RCC 7860 (cell line): ENCODE measurements at regions not wholly inside any gene's neighbourhood (a gene's known extent, or its start where the extent isn't known, plus 50 kb on each side); places are given as distances from the start of the nearest gene placed in this dataset.
A peak's percentile ranks its signal among the peaks of the same experiment; 100 is the strongest.

Source experiments
- DNase-seq: peaks from one replicate; pipeline ENCODE4 v3.0.0-alpha.2; 2015; ENCODE audit warnings: low spot score
- FAIRE-seq: peaks from 2 replicates; lab custom pipeline; 2012; peaks lifted over from hg19 to GRCh38; lab: Jason Lieb, UNC

DNA sequence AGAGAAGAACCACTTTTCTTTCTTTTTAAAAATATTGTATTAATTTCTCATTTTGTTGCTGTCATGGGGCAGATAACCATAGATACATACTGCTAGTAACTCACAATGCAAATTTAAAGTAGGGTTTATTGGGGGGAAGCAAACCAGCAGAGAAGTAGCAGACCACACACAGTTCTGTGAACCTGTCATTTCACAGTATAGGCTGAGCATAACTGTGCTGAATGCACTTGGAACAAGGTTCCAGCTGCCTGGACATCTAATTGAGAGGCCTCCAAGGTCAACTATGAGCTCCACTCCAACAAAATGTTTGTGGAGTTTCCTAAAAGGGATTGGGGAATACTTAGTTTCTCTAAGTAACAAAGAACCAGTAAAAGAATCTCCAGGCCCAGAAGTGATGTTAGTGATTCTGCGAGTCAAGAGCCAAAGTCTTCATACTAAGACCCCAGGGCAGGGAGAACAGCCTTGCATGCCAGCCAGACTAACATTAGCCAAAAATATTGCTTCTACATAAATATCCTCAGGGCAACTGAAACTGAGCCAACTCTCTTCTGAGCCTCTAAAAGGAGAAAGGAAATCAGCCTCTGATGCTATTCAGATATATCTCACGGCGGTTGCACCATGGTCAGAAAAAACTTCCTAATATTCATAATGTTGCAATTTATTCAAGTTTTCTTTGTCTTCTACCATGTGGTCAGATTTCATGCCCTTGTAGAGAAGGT, 856.4 kb upstream of the ALCAM start:
- no peak for FAIRE-seq
- DNase-seq: no peak

DNA sequence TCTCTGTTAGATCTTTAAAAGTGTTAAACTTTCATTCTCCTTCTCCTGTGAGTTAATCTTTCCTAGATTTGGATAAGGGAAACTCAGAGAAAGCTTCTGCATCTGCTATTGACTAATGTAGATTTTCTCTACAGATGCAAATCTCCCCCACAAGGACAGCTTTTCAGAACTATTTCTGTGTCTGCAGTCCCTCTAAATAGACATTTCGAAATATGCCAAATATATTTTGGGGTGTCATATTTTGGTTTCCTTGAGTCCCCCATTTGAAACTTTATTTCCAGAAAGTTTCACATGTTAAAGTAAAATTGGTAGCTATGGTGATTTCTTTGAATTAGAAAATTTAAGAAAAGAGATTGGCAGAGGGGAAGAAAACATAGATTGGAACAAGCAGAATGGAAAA, 852.3 kb upstream of the ALCAM start:
- no peak for FAIRE-seq

GRCh38 chr3:104514776-104515175, 851.9 kb upstream of the ALCAM start:
- FAIRE-seq: no peak
- no peak for DNase-seq

More for the DNA sequence above, 852.3 kb upstream of the ALCAM start:
- DNase-seq: no peak

DNA sequence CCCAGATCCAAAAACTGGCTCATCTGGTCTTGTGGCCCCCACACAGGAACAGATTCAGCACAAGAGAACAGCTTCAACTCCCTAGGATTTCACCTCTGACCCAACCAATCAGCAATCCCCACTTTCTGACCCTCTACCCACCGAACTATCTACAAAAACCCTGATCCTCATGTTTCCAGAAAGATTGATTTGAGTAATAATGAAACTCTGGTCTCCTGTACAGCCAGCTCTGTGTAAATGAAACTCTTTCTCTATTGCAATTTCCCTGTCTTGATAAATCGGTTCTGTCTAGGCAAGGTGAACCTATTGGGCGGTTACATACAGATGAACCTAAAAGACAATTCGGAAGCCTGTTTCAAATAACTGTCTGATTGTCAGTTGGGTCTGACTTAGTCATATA, 847.6 kb upstream of the ALCAM start:
- FAIRE-seq (no peak), DNase-seq (no peak)

GRCh38 chr3:104519468-104520227, 847.1 kb upstream of the ALCAM start:
- no peak for DNase-seq
- FAIRE-seq: no peak

DNA sequence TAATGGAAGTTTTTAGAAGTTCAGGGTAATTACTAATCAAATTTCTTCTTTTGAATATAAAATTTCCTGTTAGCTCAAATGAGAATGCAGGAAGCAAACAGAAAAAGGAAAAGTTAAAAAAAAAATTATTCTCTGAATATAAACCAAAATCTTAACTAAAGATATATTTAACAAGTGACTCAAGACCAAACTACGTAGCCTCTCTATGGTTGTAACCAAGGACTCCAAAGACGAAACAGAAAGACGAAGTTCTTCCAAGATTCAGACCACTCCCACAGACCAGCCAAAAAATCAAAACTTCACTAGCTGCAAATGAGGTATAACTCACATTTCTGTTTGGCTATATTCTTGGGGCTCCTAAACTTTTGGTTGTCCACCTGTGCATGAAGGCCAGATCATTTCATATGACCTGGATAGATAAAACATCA, 846.5 kb upstream of the ALCAM start:
- FAIRE-seq: no peak
- DNase-seq: no peak

- FAIRE-seq (no peak), DNase-seq (no peak)
Measured at GRCh38 chr3:104521606-104522336, 844.9 kb upstream of the ALCAM start.

- no peak for DNase-seq
- FAIRE-seq: no peak
Measured at GRCh38 chr3:104523136-104523535, 843.6 kb upstream of the ALCAM start.

GRCh38 chr3:104526901-104527401, 839.8 kb upstream of the ALCAM start:
- DNase-seq: peak; percentile 16
- peak; percentile 84 for FAIRE-seq

GRCh38 chr3:104530934-104531333, 835.8 kb upstream of the ALCAM start:
- FAIRE-seq (no peak), DNase-seq (no peak)

DNA sequence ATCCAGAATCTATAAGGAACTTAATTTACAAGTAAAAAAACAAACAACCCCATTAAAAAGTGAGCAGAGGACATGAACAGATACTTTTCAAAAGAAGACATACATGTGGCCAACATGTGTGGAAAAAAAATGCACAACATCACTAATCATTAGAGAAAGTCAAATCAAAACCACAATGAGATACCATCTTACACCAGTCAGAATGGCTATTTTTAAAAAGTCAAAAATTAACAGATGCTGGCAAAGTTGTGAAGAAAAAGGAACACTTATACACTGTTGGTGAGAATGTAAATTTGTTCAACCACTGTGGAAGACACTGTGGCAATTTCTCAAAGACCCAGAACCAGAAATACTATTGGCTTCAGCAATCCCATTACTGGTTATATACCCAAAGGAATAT, 830.0 kb upstream of the ALCAM start:
- DNase-seq (no peak), FAIRE-seq (peak; percentile 72)

GRCh38 chr3:104537323-104537722, 829.4 kb upstream of the ALCAM start:
- no peak for DNase-seq
- no peak for FAIRE-seq

GRCh38 chr3:104546301-104546700, 820.4 kb upstream of the ALCAM start:
- FAIRE-seq (no peak), DNase-seq (no peak)

- no peak for DNase-seq
- no peak for FAIRE-seq
Measured at GRCh38 chr3:104547031-104547430, 819.7 kb upstream of the ALCAM start.

DNA sequence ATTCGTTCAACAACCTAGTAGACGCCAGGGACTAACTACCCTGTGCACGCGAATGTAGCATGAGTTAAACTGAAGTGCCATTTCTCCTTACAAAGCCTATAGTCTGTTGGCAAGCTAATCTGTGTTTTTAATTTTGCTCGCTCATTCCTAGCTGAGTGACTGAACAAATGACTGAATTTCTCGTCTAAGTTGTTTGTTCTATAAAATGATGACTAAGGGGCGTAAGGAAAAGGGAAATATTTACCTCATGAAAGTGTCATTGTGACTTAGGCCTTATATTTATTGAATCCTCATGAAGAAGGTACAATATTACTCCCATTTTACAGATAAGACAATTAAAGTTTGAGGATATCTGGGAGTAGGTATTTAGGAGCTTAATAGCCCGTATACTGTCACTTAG, 818.3 kb upstream of the ALCAM start:
- FAIRE-seq (no peak), DNase-seq (no peak)

DNA sequence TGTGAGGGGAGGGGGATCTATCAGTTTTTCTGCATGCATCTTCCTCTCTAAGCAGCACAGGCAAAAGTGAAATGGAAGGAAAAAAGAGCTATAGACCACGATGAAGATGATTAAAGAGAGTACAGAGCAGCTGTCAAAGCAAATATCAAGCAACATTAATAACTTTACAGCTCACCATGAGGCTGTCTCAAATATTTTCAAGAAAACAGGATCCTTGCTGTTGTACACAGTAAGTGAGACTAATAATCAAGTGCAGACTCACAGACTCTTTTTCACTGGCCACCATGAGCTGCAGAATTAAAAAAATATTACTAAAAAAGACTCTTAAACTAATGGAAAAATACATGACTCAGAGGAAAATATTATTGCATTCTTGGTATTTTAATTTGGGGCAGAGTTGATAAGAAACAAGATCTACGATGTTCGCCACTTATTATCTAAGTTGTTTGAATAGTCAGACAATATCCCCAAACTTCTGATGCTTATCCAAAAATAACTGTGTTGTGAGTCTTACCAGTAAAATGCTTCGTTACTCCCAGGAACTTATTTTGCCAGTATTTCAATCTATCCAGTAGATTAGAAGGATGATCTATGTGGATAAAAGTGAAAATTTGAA, 817.5 kb upstream of the ALCAM start:
- FAIRE-seq: no peak
- no peak for DNase-seq

- DNase-seq (no peak), FAIRE-seq (no peak)
Measured at GRCh38 chr3:104553121-104553520, 813.6 kb upstream of the ALCAM start.

DNA sequence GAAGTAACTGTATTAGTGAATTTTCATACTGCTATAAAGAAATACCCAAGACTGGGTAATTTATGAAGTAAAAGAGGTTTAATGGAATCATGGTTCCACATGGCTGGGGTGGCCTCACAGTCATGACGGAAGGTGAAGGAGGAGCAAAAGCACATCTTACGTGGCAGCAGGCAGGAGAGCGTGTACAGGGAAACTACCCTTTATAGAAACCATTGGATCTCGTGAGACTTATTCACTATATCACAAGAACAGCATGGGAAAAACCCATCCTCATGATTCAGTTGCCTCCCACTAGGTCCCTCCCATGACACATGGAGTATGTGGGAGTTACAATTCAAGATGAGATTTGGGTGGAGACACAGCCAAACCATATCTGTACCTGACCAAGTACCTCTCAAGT, 812.3 kb upstream of the ALCAM start:
- FAIRE-seq (no peak), DNase-seq (no peak)

- no peak for FAIRE-seq
- no peak for DNase-seq
Measured at GRCh38 chr3:104555728-104556127, 811.0 kb upstream of the ALCAM start.

DNA sequence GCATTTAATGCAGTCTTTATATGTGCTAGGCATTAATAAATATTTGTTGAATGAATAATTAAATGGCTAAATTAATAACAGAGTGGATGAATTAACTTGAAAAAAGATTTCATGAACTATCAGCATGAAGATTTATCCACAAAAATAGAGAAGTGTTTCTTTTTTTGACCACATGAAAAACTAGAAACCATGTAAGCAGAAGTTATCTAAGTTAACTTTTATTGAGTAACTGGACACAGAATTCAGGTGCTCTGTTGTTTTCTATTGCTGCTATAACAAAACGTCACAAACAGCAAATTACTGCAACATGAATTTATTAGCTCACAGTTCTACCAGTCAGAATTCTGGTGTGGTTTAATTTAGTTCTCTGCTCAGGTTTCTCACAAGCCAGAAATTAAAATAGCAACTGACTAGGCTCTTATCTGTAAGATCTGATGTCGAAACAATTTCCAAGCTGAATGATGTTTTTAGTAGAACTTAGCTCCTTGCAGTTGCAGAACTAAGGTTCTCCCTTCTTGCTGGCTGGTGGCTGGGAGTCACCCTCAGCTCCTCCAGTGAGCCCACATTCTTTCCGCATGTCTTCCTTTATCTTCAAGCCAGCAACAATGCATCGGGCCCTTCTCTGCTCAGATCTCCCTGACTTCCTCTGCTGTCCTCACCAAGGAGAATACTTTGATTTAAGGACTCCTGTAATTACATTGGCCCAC, 810.2 kb upstream of the ALCAM start:
- FAIRE-seq (no peak), DNase-seq (no peak)
